GM19035 (cell line): ENCODE measurements at regions not wholly inside any gene's neighbourhood (a gene's known extent, or its start where the extent isn't known, plus 50 kb on each side); places are given as distances from the start of the nearest gene placed in this dataset.

ENCODE experiments used
- ATAC-seq: cut with Tn5 transposase; IDR thresholded peaks from one replicate; pipeline ENCODE4 v1.9.1; 2021; ENCODE audit not compliant: unreplicated experiment

DNA sequence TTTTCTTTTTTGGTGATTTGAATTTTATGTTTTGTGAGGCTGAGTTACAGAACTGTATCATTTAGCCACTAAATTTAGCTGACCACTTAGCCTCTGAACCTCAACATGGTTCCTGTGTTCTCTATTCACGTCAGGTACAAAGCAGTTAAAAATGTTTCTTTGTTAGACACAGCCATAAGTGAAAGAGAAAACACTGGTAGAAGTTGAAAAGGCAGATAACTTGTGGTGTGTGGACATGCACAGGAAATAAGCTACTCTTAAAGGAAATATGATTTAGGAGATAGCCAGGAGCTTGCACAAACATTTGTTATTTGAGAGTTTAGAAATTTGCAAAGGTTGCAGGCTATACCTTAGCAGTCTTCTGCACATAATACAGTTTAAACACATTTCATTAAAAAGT, 171.0 kb upstream of the RPS6KA3 start:
- peak; percentile 60 for ATAC-seq

DNA sequence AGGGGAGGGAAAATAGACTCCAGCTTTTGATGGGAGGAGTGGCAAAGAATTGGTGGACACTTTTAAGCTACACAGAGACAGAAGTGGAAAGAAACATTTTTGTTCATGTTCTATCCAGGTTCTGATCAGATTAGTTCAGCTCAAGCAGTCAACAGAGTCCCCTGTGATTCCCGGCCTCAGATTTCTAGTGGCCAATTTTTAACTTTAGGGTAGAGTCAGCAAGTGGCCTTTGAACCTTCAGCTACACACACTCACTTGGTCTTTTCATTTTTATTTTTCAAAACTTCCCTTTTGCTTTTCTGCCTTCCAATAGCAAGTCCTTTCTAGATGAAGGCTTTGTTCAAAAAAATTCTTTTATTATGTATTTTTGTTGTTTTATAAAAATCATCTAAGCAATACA, 169.2 kb upstream of the RPS6KA3 start:
- ATAC-seq, result no peak

GRCh38 chrX:20434986-20435385, 168.3 kb upstream of the RPS6KA3 start:
- no peak for ATAC-seq

- ATAC-seq, result no peak
These were observed 166.7 kb upstream of the RPS6KA3 start for GRCh38 chrX:20433388-20433775.

GRCh38 chrX:20432746-20433387, 166.2 kb upstream of the RPS6KA3 start:
- no peak for ATAC-seq

DNA sequence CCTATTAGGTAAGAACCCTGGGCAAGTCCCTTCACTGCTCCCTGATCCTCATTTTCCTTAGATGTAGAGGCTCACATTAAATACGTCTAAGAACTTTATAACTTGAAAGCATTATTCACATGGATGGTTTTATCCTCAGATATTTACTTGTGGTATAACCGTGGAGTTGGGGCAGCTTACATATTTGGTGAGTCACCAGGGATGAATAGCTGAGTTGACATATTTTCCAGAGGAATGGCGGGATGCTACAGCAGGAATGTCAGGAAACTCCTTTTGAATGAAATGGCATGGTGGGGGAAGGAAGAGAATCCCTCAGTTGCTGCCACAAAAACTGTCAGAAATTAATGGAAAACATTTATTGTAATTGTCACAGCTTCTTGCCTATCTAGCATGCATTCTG, 165.3 kb upstream of the RPS6KA3 start:
- ATAC-seq, result no peak

DNA sequence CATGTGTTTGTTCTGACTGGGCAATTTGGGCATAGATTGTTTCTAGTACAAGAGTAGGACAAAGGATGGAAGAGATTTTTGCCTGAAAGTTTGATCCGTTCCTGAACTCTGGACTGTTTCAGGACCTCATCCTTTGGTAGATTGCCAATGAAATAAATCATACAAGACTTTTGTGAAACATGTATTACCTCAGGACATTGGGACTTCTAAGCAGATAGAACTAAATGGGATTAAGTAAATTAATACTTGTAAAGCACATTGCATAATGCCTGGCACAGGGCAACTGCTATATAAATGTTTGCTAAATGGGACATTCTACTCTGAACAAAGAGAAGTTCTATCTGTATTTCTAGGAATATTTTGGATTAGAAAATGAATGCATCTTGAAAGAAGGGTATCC, 164.8 kb upstream of the RPS6KA3 start:
- ATAC-seq, result no peak

- ATAC-seq, result no peak
These were observed 160.6 kb upstream of the RPS6KA3 start for GRCh38 chrX:20427173-20427770.

DNA sequence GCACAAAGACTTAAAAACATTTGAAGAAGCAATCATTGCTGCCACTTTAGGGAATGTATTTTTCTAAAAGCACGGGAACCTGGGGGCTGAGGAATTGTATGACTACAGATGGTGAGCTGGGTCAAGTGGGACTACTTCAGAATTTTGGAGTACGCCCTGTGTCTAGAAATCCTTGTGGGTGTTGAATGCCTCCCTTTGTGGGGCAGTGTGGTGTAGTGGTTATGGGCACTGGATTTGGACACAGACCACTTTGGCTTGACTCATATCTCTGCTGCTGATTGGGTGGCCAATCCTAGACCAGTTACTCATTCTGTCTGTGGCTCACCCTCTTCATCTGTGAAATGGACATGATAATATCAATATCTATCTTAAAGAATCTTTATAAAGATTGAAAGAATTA, 155.0 kb upstream of the RPS6KA3 start:
- no peak for ATAC-seq

GRCh38 chrX:20421275-20421674, 154.6 kb upstream of the RPS6KA3 start:
- ATAC-seq, result no peak

GRCh38 chrX:20420058-20420457, 153.3 kb upstream of the RPS6KA3 start:
- no peak for ATAC-seq

DNA sequence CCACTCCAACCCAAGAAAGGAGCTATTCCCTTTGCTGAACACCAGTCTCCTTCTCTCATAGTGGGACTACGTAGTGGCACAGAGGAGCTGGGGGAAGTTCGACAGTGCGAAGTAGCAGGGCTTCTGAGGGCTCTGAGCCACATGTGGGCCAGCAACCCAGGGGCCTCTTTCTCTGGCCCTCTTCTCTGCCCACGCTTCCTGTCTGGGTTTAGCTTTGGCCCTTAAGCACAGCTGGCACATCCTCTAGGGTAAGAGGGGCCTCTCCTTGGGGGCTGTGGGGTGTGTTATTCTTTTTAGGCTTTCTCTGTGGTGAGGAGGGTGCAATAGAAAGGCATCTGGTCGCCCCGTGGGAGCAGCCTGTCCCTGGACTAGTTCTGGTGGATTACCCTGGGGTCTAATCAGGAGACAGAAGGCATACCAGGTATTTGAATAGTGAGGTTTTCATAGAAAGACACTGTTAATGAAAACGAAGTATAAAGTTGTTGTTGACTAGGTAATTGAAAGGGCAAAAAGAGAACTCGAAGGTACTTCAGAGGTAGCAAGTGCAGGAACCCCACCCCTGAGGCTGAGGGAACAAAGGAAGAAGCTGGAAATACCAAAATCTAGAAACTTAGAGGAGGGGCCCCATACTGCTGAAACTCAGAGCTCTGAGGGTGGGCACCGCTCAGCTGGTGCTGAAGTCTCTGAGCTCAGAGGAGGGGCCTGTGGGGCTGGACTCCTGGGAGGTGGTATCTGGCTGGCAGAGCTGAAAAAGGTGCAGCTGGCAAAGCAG, 151.9 kb upstream of the RPS6KA3 start:
- ATAC-seq, result peak; percentile 89

DNA sequence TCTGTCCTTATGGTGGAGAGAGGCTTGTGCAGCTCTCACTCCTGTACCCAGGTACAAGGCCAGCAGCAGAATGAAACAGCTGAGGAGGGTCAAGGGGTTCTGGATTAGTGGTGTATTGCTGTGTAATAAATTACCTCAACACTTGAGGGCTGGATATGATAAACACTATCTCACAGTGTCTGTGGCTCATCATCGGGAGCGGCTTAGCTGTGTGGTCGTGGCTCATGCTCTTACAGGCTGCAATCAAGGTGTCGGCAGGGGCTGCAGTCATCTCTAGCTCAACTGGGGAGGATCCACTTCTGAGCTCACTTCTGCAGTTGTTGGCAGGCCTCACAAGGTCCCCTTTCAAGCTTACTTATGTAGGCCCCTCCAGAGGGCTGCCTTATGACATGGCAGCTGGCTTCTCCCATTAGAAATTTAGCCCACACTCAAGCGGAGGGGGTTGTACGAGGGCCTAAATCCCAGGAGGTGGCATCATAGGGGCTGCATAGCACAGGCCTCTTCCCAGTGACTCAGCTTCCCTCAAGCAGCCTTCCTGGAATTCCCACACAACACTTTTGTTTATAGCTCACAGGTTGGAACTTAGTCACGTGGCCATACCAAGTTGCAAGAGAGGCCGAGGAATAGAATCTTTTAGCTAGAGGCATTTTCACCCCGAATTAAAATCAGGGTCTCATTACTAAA, 148.2 kb upstream of the RPS6KA3 start:
- no peak for ATAC-seq

DNA sequence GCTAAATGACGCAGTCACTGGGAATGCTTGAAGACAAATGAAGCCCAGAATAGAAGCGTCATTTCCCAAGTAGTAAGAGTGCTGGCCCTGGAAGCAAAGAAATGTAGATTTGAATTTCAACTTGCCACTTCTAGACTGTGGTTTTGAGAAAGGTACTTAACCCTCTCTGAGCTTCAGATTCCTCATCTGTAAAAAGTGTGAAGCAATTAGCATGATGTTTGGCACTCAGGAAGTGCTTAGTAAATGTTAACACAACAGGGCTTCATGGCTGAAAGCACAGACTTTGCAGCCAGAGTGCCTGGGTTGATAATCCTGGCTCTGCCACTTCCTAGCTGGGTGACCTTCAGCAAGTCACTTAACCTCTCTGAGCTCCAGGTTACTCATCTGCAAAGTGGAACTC, 147.4 kb upstream of the RPS6KA3 start:
- no peak for ATAC-seq

DNA sequence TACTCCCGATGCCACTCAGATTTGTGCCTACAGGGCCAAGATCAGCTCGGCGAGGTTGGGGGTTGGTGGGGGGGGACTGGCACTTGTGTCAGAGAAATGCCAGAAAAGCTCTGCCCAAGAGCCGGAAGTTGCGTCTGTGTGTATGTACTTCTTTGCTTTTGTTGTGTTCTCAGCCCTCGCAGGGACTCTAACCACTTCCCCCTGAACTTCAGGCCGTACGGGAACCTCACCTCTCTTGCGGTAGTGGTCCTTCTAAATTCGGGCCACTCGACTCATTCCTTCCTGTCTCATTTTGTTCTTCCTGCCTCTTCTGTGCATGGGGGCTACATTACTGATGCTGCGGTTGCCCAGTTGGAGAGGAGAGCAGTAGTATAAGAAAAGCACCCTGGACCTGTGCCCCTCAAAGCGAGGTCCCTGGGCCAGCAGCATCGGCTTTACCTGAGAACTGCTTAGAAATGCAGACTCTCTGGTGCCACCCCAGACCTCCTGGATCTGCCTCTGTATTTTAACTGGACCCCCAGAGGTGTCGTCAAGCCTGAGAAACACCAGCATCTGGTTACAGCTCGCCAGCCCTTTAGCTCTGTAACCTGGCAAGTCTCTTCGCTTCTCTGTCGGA, 146.3 kb upstream of the RPS6KA3 start:
- ATAC-seq, result peak; percentile 68

DNA sequence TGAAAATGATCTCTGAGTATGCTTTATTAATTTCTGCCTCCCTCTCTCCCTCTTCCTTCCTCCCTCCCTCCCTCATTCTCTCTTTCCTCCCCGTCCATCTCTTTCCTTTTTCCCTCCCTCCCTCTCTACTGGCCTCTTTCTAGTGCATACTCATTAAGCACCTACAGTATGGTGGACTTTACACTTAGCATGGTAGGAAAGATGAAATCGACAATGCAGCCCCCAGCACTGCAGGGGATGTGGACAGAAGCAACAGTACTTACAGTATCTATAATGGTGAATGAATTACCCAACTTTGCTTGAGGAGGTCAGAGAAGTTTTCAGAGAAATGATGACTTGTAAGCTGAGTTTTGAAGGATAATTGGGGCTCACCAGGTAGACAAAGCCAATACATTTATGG, 143.8 kb upstream of the RPS6KA3 start:
- no peak for ATAC-seq

DNA sequence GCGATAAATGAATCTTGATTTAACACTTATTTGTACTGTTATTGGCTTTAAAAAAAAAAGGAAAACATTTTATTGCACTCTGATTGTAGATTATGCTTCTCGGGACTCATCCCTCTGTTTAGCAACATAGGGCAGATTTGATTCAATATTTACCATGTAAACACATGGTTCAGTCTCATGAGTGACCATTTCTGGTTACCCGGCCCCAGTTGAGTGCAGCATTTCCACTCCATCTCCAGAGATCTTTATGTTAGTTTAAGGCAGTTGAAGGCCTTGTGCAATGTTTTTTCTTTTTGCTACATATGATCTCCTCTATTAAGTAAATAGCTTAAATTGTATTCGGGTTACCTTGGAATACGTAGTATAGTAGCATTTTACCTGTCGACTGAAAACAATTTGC, 143.3 kb upstream of the RPS6KA3 start:
- ATAC-seq, result no peak

DNA sequence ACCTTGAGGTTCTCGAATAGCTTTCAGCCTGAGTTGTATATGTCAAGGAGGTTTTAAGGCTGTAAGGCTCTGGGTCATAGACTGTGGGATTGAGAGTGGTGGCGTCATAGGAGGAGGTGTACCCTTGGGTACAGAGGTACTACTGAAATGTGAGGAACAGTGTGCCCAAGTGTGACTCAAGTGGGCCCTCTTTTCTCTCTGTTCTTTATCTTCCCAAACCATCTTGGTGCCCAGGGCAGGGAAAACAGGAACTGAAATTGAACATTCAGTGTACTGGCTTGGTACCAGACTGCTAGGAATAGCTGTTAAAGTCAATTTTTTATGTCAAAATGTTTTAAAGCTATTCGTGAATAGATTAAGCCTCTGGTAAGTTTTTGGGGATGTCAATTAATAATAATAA, 136.2 kb upstream of the RPS6KA3 start:
- no peak for ATAC-seq

- no peak for ATAC-seq
These were observed 133.2 kb upstream of the RPS6KA3 start for GRCh38 chrX:20399728-20400414.

- ATAC-seq, result no peak
These were observed 130.9 kb upstream of the RPS6KA3 start for GRCh38 chrX:20397587-20397986.

- no peak for ATAC-seq
These were observed 127.7 kb upstream of the RPS6KA3 start for GRCh38 chrX:20394451-20394850.
